C4-2B (cell line): ENCODE measurements at regions not wholly inside any gene's neighbourhood (a gene's known extent, or its start where the extent isn't known, plus 50 kb on each side); places are given as distances from the start of the nearest gene placed in this dataset.
"Not testable (repeated sequence)": the region's sequence is repeated elsewhere in the genome, so short reads cannot be mapped to it uniquely, and the experiment has no call there.

Source experiments
- H3K27ac ChIP-seq: fragments of 450-650 bp; 2 replicates; pipeline ENCODE4 v1.5.1; 2017
- CTCF ChIP-seq: fragments of 450-650 bp; conservative IDR thresholded peaks from 2 replicates; pipeline ENCODE4 v1.5.1; 2017; ENCODE audit warnings: mild to moderate bottlenecking
- ZFX ChIP-seq: fragments of 450-650 bp; IDR thresholded peaks from 2 replicates; pipeline ENCODE4 v1.6.1; 2017

- TF ChIP-seq CTCF (no peak), ZFX (no peak)
- no peak overlapping the region for H3K27ac ChIP-seq
Observed at GRCh38 chr13:73531014-73531413, 472.2 kb downstream of the KLF5 start.

DNA sequence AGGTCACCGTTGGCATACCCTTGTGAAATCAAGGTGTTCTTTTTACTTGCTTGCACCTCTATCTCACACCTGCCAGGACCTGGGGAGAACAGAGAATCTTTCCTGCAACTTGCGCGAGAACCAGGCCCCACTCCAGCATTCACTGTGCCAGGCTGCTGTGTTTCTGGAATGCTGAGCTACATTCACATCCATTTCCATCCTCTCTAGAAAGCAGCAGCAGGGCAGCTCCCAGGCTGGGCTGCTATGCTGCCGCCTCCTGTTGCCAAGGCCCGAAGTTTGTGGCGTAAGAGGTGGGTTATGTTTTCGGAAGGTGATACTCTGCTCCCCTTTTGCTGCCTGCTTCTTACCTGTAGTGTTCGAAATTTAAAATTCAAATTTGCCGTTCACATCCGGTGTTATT is 464.1 kb downstream of the KLF5 start:
- no peak for TF ChIP-seq ZFX
- TF ChIP-seq CTCF: no peak

DNA sequence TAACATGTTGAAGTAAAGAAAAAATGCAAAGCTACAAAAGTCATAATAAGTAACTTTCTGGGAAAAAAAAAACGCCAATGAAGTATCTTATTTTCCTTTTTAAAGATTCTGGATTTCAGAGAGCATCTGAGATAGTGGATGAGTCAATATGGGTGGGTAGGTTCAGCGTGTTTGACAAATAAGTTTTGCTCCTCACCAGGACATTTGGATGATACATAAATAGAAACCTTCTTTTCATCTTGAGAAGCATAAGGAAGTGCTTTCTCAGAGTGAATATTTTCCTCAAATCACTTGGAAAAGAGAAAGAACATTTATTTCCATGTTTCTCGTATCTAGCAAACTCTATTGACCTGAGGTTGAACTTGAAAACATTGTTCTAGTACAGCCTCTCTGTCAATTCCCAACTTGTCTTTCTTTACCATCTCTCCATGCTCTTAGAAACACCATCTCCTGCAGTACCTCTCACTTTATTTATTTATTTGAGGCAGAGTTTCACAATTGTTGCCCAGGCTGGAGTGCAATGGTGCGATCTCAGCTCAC is 463.2 kb downstream of the KLF5 start:
- TF ChIP-seq CTCF (no peak), ZFX (no peak)
- H3K27ac ChIP-seq: no peak overlapping the region

More for the DNA sequence above, 464.1 kb downstream of the KLF5 start:
- H3K27ac ChIP-seq: no peak overlapping the region

DNA sequence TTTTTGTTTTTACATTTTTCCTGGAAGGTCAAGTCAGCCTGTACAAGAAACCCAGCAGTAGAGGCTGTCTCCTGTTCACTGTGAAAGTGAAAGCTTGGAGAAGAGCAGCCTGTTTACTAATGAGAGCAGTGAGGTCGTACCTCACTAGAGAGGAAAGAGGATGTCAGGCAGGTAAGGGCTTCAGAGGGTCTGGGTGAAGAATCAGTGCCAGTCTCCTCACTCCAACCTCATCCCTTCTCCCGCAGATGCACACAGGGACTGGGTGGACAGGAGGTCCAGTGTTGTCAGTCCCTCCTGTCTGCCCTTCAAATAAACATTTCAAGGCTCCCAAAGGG is 462.5 kb downstream of the KLF5 start:
- no peak overlapping the region for H3K27ac ChIP-seq
- TF ChIP-seq ZFX (no peak), CTCF (no peak)

GRCh38 chr13:73520566-73521289 is 461.9 kb downstream of the KLF5 start:
- TF ChIP-seq ZFX: no peak
- no peak for TF ChIP-seq CTCF
- no peak overlapping the region for H3K27ac ChIP-seq

- not testable (repeated sequence) for H3K27ac ChIP-seq
Observed at GRCh38 chr13:73520135-73520534, 461.3 kb downstream of the KLF5 start.

- no peak overlapping the region for H3K27ac ChIP-seq
- TF ChIP-seq ZFX (no peak), CTCF (no peak)
Observed at GRCh38 chr13:73519396-73520116, 460.8 kb downstream of the KLF5 start.

DNA sequence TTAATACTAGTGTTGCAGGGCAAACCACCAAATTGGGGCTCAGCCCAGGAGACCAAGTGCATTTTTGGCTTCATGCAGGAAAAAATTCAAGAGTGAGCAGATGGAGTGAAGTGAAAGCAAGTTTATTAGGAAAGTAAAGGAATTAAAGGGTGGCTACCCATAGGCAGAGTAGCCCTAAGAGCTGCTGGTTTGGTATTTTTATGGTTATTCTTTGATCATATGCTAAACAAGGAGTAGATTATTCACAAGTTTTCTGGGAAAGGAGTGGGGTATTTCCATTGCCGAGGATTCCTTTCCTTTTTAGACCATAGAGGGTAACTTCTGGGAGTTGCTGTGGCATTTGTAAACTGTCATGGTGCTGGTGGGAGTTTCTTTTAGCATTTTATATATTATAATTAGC is 459.0 kb downstream of the KLF5 start:
- H3K27ac ChIP-seq: no peak overlapping the region
- TF ChIP-seq ZFX (no peak), CTCF (no peak)
